GM19468 (cell line): ENCODE measurements at regions not wholly inside any gene's neighbourhood (a gene's known extent, or its start where the extent isn't known, plus 50 kb on each side); places are given as distances from the start of the nearest gene placed in this dataset.

Source experiments
- ATAC-seq: cut with Tn5 transposase; IDR thresholded peaks from one replicate; pipeline ENCODE4 v1.9.1; 2021; ENCODE audit warnings: mild to moderate bottlenecking, moderate library complexity, moderate number of reproducible peaks; ENCODE audit not compliant: unreplicated experiment; ENCODE audit errors: extremely low read depth

GRCh38 chr1:96962216-96962615 is 240.6 kb downstream of the PTBP2 start:
- no peak for ATAC-seq

- ATAC-seq = no peak
Measured at GRCh38 chr1:96962751-96963211, 241.2 kb downstream of the PTBP2 start.

DNA sequence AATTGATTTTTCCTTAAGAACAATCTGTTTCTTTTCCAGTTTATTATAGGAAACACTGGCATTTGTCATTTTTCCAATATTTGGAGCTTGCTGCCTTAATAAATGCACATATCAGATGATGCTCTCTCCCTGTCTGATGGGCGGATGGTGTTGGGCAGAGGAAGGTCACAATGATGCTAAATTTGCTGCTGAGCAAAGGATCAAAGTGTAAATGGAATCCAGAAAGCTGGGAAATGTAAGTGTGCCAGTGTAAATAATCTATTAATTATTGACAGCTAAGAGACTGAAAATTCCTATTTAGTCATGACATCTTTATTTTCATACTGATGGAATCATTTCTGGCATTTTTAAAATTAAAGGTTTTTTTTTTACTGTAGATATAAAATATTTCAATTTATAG is 243.2 kb downstream of the PTBP2 start:
- no peak for ATAC-seq

GRCh38 chr1:96966536-96967138 is 245.1 kb downstream of the PTBP2 start:
- peak; percentile 67 for ATAC-seq

- ATAC-seq = no peak
Measured at GRCh38 chr1:96967311-96967710, 245.7 kb downstream of the PTBP2 start.

DNA sequence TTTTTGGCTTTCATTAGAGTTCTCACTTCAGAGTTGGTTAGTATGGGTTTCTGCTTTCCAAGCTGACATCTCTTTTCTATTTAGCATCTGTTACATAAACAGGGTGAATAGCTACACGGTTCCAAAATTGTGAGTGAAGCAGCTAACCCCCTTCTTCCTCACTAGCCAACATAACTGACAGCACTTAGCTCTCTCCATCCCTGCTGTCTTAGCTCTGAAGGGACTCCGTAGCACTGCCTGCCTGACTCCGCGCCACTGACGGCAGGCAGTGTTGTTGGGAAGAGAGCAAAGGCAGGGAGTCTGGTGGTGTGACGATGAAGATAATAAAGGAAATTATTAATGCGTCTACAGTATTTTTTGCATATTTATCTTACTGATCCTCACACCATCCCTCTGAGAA is 247.0 kb downstream of the PTBP2 start:
- no peak for ATAC-seq

- ATAC-seq = no peak
Measured at GRCh38 chr1:96968983-96969382, 247.4 kb downstream of the PTBP2 start.

- ATAC-seq = no peak
Measured at GRCh38 chr1:96969656-96970163, 248.1 kb downstream of the PTBP2 start.

DNA sequence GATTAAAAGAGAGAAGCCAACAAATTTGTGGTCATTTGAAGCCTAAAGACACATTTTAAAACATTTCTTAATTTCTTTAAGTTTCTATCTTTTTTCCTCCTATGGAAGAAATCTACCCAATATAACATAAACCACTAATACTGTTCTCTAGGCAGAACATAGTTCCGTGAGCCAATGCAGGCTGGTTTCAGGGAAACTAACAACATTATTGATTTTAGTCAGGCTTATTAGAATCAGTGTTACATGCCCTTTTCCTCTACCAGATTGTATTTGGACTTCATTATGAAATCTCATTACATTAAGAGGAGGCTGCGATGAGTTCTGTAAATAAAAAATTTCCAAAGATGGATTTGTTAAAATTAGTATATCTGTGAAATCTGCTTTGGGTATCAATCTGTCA is 249.9 kb downstream of the PTBP2 start:
- no peak for ATAC-seq

DNA sequence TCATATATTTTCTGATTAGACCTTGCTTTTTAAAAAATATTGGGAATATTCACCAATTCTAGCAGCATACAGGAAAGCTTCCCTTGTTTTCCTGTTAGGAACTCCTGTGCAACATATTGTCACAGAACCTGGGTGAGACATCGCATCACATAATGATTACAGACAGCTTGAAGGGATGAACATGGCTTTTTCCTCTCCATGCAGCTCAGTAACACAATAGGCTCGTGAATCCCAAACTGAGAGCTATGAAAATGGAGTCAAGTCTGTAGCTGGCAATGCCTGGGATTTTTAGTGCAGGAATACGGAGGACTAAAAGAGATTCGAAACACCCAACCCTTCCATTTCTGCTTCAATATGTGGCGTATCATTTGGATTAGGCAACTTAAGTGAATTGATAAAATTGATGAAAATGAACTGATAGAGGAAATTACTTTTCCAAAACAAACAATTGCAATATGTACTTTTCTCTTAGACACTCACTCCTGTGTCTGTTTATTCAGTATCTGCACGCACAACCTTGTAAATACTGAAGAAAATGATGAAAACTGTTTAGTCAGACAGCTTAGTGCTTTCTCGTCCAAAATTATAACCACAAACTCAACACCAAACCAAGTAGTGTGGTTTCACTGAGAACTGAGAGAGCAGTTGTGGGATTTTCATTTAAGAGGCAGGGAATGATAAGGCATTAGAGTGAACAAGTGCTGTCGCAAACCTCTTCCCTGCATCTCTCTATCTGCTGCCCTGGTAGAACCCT is 250.4 kb downstream of the PTBP2 start:
- no peak for ATAC-seq

GRCh38 chr1:96973605-96974004 is 252.0 kb downstream of the PTBP2 start:
- ATAC-seq = no peak

DNA sequence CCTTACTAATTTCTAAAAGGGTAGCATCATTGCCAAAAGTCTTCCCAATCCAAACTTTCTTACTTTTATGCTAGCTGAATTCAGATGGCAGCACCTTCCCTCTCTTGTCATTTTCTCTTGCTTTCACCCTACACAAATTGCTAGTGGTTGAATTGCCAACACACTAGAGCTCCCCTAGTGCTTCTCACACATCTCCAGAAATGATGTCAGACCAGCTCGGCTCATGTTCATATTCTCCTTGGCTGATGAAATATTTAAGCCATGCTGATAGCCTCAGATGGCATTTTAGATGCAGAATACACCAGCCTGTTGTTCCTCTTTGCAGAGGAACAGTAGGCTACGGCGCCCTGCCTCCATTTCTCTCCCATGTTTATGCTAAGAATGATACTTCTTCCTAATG is 256.9 kb downstream of the PTBP2 start:
- ATAC-seq = no peak

GRCh38 chr1:96978901-96979300 is 257.3 kb downstream of the PTBP2 start:
- no peak for ATAC-seq

- no peak for ATAC-seq
Measured at GRCh38 chr1:96979304-96980268, 258.0 kb downstream of the PTBP2 start.

DNA sequence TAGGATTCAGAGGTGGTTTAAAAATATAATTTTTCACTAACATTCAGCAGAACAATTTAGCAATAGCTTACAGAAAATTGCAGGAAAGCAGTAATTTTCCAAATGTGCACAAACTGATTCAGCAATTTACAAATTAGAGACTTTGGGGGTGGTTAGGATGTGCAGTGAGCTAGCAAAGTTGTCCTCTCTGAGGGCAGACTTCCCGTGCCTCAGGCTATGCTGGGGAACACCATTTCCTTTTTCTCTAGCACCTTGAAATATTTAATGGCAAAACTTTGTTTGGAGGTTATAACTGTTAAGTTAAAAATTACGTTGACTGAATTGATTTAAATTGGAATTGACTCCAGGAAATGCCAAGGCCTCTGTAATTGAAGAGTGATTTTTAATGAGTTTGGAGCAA is 258.9 kb downstream of the PTBP2 start:
- ATAC-seq = no peak

- no peak for ATAC-seq
Measured at GRCh38 chr1:96981181-96981580, 259.6 kb downstream of the PTBP2 start.

DNA sequence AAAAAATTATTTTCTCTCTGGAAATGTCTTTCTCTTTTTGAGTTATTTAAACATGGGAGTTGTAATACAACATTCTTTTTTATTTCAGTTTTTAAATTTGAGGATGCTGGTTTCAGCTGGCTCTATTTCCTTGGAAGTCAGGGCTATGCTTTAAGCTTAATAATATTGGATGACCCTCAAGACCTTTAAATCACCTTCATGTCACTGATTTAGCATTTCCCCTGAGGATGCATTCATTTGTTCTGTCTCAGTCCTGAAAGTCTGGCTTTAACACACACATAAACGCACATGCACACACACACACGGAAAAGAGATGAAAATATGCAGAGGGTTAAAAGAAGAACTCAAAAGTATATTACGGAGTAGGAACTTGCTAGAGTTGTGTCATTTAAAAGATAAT is 260.5 kb downstream of the PTBP2 start:
- ATAC-seq = no peak

DNA sequence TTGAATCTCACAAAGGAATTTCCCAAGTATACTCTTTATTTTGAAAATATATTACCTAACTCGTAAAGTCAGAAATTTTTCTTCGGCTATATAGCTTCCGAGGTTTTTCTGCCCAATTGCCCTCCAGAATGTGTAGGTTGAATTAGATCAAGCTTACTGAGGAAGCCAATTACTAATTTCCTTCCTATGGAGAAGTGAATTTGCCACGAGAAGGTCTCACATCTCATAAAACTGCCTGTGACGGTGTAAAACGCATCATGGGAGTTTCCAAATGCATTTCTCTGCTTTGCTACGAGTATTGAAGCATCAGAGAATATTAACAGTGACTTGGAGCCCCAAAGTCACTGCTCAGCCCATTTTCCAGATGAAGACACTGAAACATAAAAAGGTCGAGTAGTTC is 262.3 kb downstream of the PTBP2 start:
- ATAC-seq = no peak

DNA sequence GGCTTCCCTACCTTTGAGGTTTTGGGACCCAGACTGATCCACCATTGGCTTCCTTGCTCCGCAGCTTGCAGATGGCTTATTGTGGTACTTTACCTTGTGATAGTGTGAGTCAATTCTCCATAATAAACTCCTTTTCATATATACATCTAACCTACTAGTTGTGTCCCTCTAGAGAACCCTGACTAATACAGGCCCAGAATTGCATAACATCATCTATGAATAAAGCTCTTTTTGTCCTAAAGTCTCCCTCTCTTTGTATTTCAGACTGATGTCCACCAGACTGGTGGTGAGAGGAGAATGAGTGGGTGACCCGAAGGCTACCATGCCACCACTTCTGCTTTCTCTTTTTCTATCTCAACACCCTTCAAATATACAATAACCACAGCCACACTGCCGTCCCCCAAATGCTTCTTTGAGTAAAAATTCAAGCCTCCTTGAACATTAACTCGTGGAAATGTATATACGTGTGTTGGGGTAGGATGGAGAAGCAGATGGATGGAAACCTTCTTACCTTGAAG is 265.7 kb downstream of the PTBP2 start:
- no peak for ATAC-seq

DNA sequence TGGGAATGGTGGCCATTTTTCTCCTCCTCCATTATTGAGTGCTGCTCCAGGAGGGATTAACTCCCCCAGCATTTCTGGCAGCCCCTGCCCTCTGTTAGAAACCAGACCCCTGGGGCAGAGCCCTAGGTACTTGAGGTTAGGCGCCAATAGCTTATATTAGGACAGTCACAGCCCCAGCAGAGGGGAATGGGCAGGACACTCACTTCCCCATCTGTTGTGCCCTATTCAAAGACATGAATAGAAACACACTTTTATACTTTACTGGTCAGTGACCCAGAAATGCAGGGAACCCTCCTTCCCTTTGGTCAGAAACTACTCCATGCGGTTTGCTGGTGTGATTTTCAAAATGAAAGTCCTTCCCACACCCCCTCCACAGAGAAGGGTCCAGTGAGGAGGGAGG is 267.7 kb downstream of the PTBP2 start:
- no peak for ATAC-seq
